ENCODE measurements at regions not wholly inside any gene's neighbourhood (a gene's known extent, or its start where the extent isn't known, plus 50 kb on each side); places are given as distances from the start of the nearest gene placed in this dataset.
"Not testable (repeated sequence)": the region's sequence is repeated elsewhere in the genome, so short reads cannot be mapped to it uniquely, and the experiment has no call there.

GRCh38 chr7:68224041-68224741, 1227.6 kb downstream of the TYW1 start:
- no peak for TF ChIP-seq EZH2 (IDR thresholded peaks at IDR 0.05)
- no peak overlapping the region for H3K27ac ChIP-seq
- no peaks in the 10 kb centered on the region for H3K36me3 ChIP-seq (ENCODE audit: insufficient read depth, low read length)
- H3K4me3 ChIP-seq, result no peak overlapping the region
- H3K9ac ChIP-seq (ENCODE audit: insufficient read length), result no peak overlapping the region
- H3K9me3 ChIP-seq (ENCODE audit: low read depth, low read length), result no peaks in the 10 kb centered on the region
- no peak for DNase-seq (ENCODE audit: low read depth, low spot score)

- not testable (repeated sequence) for H3K27ac ChIP-seq; H3K9ac ChIP-seq (ENCODE audit: insufficient read length); H3K36me3 ChIP-seq (ENCODE audit: insufficient read depth, low read length); DNase-seq (ENCODE audit: low read depth, low spot score); H3K9me3 ChIP-seq (ENCODE audit: low read depth, low read length); H3K4me3 ChIP-seq
Measured at GRCh38 chr7:68231011-68231410, 1234.4 kb downstream of the TYW1 start.

- no peak for DNase-seq (ENCODE audit: low read depth, low spot score)
- Histone ChIP-seq H3K9me3 (ENCODE audit: low read depth, low read length) (no peaks in the 10 kb centered on the region), H3K36me3 (ENCODE audit: insufficient read depth, low read length) (no peaks in the 10 kb centered on the region), H3K27ac (no peak overlapping the region), H3K9ac (ENCODE audit: insufficient read length) (no peak overlapping the region), H3K4me3 (no peak overlapping the region)
- TF ChIP-seq FOXP2 (optimal IDR thresholded peaks at IDR 0.05; ENCODE audit: control extremely low read depth, extremely low read length, insufficient read depth), result no peak
- TF ChIP-seq POLR2AphosphoS5 (IDR thresholded peaks at IDR 0.05; ENCODE audit: borderline replicate concordance, low read depth, low read length), result no peak
- TF ChIP-seq EZH2 (IDR thresholded peaks at IDR 0.05), result no peak
Measured at GRCh38 chr7:68235937-68236336, 1239.3 kb downstream of the TYW1 start.

GRCh38 chr7:68238204-68238805, 1241.7 kb downstream of the TYW1 start:
- H3K9ac ChIP-seq (ENCODE audit: insufficient read length), result no peak overlapping the region
- no peaks in the 10 kb centered on the region for H3K9me3 ChIP-seq (ENCODE audit: low read depth, low read length)
- no peak overlapping the region for H3K4me3 ChIP-seq
- TF ChIP-seq POLR2AphosphoS5 (IDR thresholded peaks at IDR 0.05; ENCODE audit: borderline replicate concordance, low read depth, low read length), result no peak
- no peak for TF ChIP-seq FOXP2 (optimal IDR thresholded peaks at IDR 0.05; ENCODE audit: control extremely low read depth, extremely low read length, insufficient read depth)
- no peaks in the 10 kb centered on the region for H3K36me3 ChIP-seq (ENCODE audit: insufficient read depth, low read length)
- DNase-seq (ENCODE audit: low read depth, low spot score), result no peak
- H3K27ac ChIP-seq, result no peak overlapping the region

GRCh38 chr7:68243128-68243527, 1246.5 kb downstream of the TYW1 start:
- no peak overlapping the region for H3K4me3 ChIP-seq
- no peak overlapping the region for H3K9ac ChIP-seq (ENCODE audit: insufficient read length)
- DNase-seq (ENCODE audit: low read depth, low spot score), result no peak
- H3K36me3 ChIP-seq (ENCODE audit: insufficient read depth, low read length), result no peaks in the 10 kb centered on the region
- no peaks in the 10 kb centered on the region for H3K9me3 ChIP-seq (ENCODE audit: low read depth, low read length)
- TF ChIP-seq FOXP2 (optimal IDR thresholded peaks at IDR 0.05; ENCODE audit: control extremely low read depth, extremely low read length, insufficient read depth), result no peak
- TF ChIP-seq EZH2 (IDR thresholded peaks at IDR 0.05), result no peak
- no peak for TF ChIP-seq POLR2AphosphoS5 (IDR thresholded peaks at IDR 0.05; ENCODE audit: borderline replicate concordance, low read depth, low read length)
- H3K27ac ChIP-seq, result no peak overlapping the region

- Histone ChIP-seq H3K9ac (ENCODE audit: insufficient read length) (no peak overlapping the region), H3K4me3 (no peak overlapping the region), H3K9me3 (ENCODE audit: low read depth, low read length) (no peaks in the 10 kb centered on the region), H3K27ac (no peak overlapping the region), H3K36me3 (ENCODE audit: insufficient read depth, low read length) (no peaks in the 10 kb centered on the region)
- no peak for TF ChIP-seq EZH2 (IDR thresholded peaks at IDR 0.05)
- no peak for TF ChIP-seq FOXP2 (optimal IDR thresholded peaks at IDR 0.05; ENCODE audit: control extremely low read depth, extremely low read length, insufficient read depth)
- TF ChIP-seq POLR2AphosphoS5 (IDR thresholded peaks at IDR 0.05; ENCODE audit: borderline replicate concordance, low read depth, low read length), result no peak
- no peak for DNase-seq (ENCODE audit: low read depth, low spot score)
Measured at GRCh38 chr7:68244389-68244788, 1247.8 kb downstream of the TYW1 start.

GRCh38 chr7:68245688-68246087, 1249.1 kb downstream of the TYW1 start:
- H3K36me3 ChIP-seq (ENCODE audit: insufficient read depth, low read length), result no peaks in the 10 kb centered on the region
- no peak for DNase-seq (ENCODE audit: low read depth, low spot score)
- no peak overlapping the region for H3K4me3 ChIP-seq
- TF ChIP-seq EZH2 (IDR thresholded peaks at IDR 0.05) (no peak), POLR2AphosphoS5 (IDR thresholded peaks at IDR 0.05; ENCODE audit: borderline replicate concordance, low read depth, low read length) (no peak), FOXP2 (optimal IDR thresholded peaks at IDR 0.05; ENCODE audit: control extremely low read depth, extremely low read length, insufficient read depth) (no peak)
- H3K9me3 ChIP-seq (ENCODE audit: low read depth, low read length), result no peaks in the 10 kb centered on the region
- H3K27ac ChIP-seq, result no peak overlapping the region
- no peak overlapping the region for H3K9ac ChIP-seq (ENCODE audit: insufficient read length)

- TF ChIP-seq FOXP2 (optimal IDR thresholded peaks at IDR 0.05; ENCODE audit: control extremely low read depth, extremely low read length, insufficient read depth) (no peak), POLR2AphosphoS5 (IDR thresholded peaks at IDR 0.05; ENCODE audit: borderline replicate concordance, low read depth, low read length) (no peak), EZH2 (IDR thresholded peaks at IDR 0.05) (no peak)
- H3K27ac ChIP-seq, result no peak overlapping the region
- H3K36me3 ChIP-seq (ENCODE audit: insufficient read depth, low read length), result no peaks in the 10 kb centered on the region
- H3K9ac ChIP-seq (ENCODE audit: insufficient read length), result no peak overlapping the region
- no peak overlapping the region for H3K4me3 ChIP-seq
- no peak for DNase-seq (ENCODE audit: low read depth, low spot score)
- no peaks in the 10 kb centered on the region for H3K9me3 ChIP-seq (ENCODE audit: low read depth, low read length)
Measured at GRCh38 chr7:68246189-68246633, 1249.6 kb downstream of the TYW1 start.

GRCh38 chr7:68247126-68247525, 1250.5 kb downstream of the TYW1 start:
- Histone ChIP-seq H3K9ac (ENCODE audit: insufficient read length) (no peak overlapping the region), H3K9me3 (ENCODE audit: low read depth, low read length) (no peaks in the 10 kb centered on the region), H3K4me3 (no peak overlapping the region), H3K27ac (no peak overlapping the region), H3K36me3 (ENCODE audit: insufficient read depth, low read length) (no peaks in the 10 kb centered on the region)
- no peak for DNase-seq (ENCODE audit: low read depth, low spot score)
- TF ChIP-seq POLR2AphosphoS5 (IDR thresholded peaks at IDR 0.05; ENCODE audit: borderline replicate concordance, low read depth, low read length) (no peak), EZH2 (IDR thresholded peaks at IDR 0.05) (no peak), FOXP2 (optimal IDR thresholded peaks at IDR 0.05; ENCODE audit: control extremely low read depth, extremely low read length, insufficient read depth) (no peak)
